GM12891 (cell line): ENCODE measurements at regions not wholly inside any gene's neighbourhood (a gene's known extent, or its start where the extent isn't known, plus 50 kb on each side); places are given as distances from the start of the nearest gene placed in this dataset.

Source experiments
- POLR2A ChIP-seq: IDR thresholded peaks from 2 replicates; pipeline ENCODE4 v1.6.1; 2011; ENCODE audit warnings: low read depth, low read length, control low read depth
- POU2F2 ChIP-seq: IDR thresholded peaks from 2 replicates; pipeline ENCODE4 v1.6.1; 2011; ENCODE audit warnings: low read depth, mild to moderate bottlenecking, control low read depth, low read length, moderate library complexity
- TAF1 ChIP-seq: IDR thresholded peaks from 2 replicates; pipeline ENCODE4 v1.6.1; 2011; ENCODE audit warnings: low read depth, low read length, control low read depth

DNA sequence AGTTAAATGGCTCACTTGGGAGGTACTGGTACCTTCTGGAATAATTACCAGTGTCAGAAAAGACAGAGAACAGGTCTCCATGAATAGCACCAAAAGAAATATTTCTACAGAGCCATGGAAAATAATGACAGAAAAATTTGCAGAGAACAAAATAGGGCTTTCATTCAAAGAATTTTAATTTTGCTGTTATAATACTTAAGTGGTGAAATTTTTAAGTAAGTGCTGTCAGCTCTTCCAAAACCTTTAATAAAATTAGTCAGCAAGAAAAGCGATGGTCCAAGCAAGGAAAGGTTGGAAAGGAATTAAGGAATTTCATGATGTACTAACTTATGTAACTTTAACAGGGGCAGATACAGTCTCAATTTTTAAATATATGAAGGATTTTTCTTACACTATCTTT lies 359.2 kb downstream of the NR2F1-AS1 start:
- no peak for TF ChIP-seq POLR2A
- no peak for TF ChIP-seq TAF1
- TF ChIP-seq POU2F2 = no peak
